NCI-H82 treated with DMSO at 0.1 percent for 48 hours (cell line): ENCODE measurements at regions not wholly inside any gene's neighbourhood (a gene's known extent, or its start where the extent isn't known, plus 50 kb on each side); places are given as distances from the start of the nearest gene placed in this dataset.

Experiments
- DNase-seq: peaks from one replicate; lab custom pipeline; 2025; ENCODE audit not compliant: unreplicated experiment; lab: John Stamatoyannopoulos, UW

GRCh38 chr4:23741681-23742191 lies 148.1 kb downstream of the PPARGC1A start:
- DNase-seq = no peak

GRCh38 chr4:23737571-23737970 lies 152.3 kb downstream of the PPARGC1A start:
- no peak for DNase-seq

DNA sequence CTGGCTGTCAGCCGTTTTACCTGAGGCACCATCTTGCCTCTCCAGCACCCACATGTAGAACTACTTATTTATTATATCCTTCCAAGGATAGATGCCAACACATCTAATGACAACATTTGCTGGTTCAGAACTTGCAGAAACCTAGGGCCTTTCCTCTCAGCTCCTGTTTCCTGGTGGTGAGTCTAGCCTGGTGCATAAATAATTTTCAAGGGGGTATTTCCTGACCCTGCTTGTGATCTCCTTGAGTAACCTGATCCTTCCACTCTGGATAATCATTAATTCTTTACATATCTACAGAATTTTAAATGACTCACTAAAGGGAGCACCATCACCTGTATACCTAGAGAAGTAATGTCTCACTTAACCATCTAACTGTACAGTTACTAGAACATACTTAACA lies 153.4 kb downstream of the PPARGC1A start:
- DNase-seq = no peak

DNA sequence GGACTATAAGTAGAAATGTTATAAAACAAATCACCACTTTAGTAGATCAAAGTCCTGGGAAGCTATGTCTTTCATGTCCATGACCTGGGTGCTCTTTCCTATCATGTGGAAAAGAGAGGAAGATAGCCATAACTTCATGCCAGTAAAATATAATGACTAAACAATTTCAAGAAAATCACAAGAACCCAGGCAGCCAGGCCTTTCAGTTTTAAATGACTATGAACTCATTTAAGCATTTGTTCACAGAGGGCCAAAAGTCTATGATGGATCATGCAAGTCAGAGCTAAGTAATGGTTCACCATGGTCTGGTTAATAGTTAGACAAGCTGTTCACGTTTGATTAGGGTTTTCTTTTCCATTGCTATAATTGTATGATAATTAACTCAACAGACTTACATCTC lies 155.8 kb downstream of the PPARGC1A start:
- no peak for DNase-seq

DNA sequence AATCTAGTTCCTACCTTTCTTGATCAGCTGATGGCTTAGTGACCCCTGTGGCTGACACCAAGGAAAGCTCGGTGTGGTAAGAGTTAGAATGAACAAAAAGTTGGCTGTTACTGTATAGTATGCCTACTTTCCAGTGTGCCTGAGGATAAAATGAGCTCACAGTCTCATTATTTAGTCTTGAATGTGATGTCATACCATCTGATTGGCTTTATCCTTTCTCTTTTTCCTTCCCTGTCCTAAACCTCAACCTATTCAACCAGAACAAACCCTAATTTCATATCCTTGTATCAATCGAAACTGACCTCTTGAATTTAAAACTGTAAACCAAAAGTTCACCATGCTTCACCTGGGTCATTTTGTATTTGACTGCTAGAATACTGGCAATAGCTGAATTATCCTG lies 156.4 kb downstream of the PPARGC1A start:
- DNase-seq = no peak

- no peak for DNase-seq
These were observed 158.8 kb downstream of the PPARGC1A start for GRCh38 chr4:23730998-23731397.

GRCh38 chr4:23728971-23729370 lies 160.9 kb downstream of the PPARGC1A start:
- DNase-seq = no peak

DNA sequence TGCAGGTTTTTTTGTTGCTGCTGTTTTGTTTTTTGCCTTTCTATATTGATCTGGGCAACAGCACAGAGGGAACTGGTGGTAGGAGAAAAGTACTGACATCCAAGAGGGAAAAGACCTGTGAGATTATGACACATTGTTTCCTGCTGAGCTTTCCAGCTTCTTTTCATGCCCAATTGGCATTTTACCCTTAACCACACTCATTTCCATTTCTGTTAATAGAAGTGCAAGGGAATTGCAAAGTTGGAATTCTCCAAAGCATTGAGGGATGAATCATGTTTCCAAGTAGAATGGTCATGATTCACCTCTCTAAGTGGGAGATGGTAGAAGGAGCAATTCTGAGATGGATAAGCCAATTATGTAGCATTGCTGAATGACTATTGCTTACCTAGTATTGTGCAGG lies 161.5 kb downstream of the PPARGC1A start:
- DNase-seq = no peak

DNA sequence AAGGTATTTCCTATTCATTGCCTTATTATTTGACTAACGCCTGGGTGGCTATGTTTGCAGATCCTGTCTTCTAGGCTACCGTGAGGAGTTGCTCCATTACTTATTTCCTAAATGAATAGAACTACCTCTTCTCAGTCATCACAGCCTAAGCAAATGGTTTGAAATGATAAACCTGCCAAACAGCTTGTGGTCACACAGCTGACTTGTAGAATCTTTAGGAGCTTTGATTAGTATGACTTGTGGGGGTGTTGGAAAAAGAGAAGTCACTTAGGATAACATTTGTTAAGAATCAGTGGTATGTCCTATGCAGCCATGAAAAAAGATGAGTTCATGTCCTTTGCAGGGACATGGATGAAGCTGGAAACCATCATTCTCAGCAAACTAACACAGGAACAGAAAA lies 169.3 kb downstream of the PPARGC1A start:
- DNase-seq = no peak

GRCh38 chr4:23718435-23718834 lies 171.4 kb downstream of the PPARGC1A start:
- DNase-seq = no peak

DNA sequence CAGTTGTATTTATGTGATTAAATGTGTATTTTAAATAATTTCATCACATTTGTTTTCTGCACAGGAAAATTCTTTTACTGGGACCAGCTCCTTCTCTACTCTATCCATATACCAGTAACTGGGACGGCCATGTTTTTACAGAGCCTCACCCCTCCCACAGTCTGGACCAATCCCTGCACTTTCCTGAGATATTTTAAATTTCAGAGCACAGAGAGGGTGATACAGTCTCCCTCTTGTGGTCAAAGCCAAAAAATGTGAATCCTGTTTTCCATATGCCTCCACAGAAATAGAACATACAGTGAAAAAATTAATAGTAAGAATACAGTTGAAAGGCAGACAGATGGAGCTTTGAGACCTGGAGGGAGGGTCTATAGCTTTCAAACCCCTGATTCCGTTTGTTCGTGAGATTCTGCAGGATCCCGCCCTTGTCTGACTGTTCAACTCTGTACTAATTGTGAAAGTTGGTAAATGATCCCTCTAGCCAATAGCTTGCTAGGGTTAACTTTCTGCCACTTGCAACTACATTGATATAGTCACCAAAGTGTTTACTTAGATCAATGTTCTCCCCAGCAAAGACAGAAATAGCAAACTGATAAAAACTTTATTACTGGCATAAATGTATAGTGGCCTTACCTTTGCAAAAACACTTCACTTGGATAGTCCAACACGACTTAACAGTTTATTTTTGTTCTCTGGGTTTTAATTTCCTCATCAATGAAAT lies 172.2 kb downstream of the PPARGC1A start:
- no peak for DNase-seq

- DNase-seq = no peak
These were observed 179.5 kb downstream of the PPARGC1A start for GRCh38 chr4:23710298-23710697.

DNA sequence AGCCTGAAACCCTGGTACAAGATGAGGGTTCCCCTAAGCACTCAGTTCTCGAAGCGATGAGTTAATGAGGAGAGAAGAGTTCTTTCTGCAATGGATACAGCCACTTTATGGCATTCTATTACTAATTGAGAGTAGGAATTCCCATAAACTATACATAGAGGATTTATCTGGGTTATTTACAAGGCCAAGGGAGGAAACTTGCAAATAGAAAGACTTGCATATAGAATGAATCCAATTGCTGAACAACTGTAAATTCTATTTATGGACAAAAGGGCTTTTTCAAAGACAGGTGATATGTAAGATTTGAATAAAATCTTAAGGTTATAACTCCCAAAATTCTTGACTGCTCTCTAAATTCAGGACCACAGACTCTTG lies 182.2 kb downstream of the PPARGC1A start:
- no peak for DNase-seq

- no peak for DNase-seq
These were observed 182.7 kb downstream of the PPARGC1A start for GRCh38 chr4:23706972-23707651.

GRCh38 chr4:23700197-23700596 lies 189.7 kb downstream of the PPARGC1A start:
- no peak for DNase-seq

GRCh38 chr4:23697722-23698121 lies 192.1 kb downstream of the PPARGC1A start:
- no peak for DNase-seq

DNA sequence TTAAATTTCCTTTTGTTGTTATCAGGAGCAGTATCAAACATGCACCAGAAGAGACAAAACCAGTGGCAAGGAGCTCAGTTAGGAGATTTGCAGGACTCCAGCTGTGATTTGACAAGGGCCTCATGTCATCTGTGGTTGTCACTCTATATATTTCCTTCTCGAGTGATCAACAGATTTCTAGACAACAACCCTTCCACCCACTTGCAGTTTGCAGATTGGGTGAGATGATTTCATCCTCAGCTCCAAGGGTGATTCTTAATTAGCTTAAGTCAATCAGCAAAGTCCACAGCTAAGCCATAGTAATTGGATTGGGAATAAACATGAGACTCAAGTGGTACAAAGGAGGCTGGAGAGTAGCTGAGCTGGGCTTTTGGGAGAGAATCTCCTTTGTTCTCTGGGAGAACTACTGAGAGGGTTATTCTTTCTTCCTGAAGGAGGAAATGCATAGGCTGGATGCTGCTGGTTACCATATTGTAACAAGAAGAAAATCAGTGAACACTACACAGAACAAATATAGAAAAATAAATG lies 192.8 kb downstream of the PPARGC1A start:
- peak; percentile 71 for DNase-seq

- no peak for DNase-seq
These were observed 203.5 kb downstream of the PPARGC1A start for GRCh38 chr4:23686169-23686897.

DNA sequence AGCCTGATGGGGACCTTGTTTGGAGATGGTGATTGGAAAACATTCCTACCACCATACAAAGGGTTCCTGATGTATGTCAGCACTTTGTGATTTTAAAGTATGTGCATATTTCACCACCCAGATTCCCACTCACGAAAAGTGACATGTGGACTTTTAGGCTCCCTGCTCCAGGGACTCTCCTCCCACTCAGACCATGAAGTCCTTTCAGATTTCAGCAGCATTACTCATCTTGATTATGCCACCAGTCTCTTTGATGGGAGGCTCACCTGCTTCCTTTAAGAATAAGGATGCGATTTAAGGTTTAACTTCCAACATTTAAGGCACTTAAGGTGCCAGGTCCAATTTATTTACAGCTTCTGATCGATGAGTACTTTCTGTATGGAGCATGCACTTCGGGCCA lies 204.4 kb downstream of the PPARGC1A start:
- DNase-seq = no peak

GRCh38 chr4:23680671-23681518 lies 209.0 kb downstream of the PPARGC1A start:
- DNase-seq = no peak

- no peak for DNase-seq
These were observed 215.2 kb downstream of the PPARGC1A start for GRCh38 chr4:23674694-23675093.
